Amniotic stem cell (primary cell): ENCODE measurements at regions not wholly inside any gene's neighbourhood (a gene's known extent, or its start where the extent isn't known, plus 50 kb on each side); places are given as distances from the start of the nearest gene placed in this dataset.

Source experiments
- DNase-seq: peaks from one replicate; lab custom pipeline; 2025; lab: John Stamatoyannopoulos, UW

DNA sequence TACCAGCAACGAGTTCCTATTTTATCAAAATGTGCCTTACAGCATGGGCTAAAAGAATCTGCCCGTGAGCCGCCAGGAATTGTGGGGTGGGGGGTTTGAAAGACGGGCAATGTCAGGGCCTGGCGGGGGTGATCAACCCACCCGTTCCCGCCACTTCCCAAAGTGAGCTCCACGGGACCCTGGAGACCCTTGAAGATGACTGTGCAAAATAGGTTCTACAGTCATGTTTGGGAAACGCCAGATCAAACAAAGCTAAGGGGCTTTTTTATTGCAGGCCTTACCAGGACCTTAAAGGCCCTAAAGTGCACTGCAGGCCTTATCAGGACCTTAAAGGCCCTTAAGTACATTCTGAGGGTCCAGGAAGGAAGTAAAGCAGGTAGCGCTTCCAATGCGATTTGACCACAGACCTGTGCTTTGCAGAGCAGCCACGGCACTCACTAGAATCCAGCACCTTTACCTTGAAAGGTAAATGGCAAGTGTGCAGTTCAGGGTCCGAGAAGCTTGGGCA is 404.1 kb downstream of the SHANK2 start:
- no peak for DNase-seq

DNA sequence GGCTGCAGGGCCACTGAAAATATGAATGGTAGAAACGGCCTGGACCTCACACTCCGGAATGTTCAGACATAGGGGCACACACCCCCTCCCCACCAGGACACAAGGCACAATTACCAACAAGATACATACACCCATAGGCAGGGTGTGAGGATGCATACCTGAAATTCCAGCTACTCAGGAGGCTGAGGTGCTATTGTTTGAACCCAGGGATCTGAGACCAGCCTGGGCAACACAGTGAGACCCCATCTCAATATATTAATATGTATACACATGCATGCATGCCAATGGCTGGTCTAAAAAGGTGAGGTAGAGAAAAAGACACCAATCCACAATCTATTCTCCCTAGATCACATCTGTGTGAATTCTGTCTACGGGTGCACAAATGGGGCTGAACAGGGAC is 403.3 kb downstream of the SHANK2 start:
- DNase-seq: no peak

DNA sequence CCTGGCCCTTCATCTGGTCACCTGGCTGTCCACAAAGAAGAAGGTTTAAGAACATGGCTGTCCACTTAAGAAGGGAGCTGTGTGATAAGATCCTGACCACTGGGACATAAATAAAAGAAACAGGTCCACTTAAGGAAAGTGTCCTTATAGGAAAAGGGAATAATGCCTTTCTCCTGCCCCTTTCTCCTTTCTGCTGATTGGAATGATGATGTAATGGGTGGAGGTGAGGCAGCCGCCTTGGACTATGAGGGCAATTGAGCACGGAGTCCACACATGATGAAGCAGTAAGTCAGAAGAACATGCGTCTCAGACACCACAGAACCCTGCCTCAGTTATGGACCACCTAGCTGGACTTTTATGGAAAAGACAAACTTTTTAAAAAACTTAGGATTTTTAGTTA is 401.1 kb downstream of the SHANK2 start:
- no peak for DNase-seq

DNA sequence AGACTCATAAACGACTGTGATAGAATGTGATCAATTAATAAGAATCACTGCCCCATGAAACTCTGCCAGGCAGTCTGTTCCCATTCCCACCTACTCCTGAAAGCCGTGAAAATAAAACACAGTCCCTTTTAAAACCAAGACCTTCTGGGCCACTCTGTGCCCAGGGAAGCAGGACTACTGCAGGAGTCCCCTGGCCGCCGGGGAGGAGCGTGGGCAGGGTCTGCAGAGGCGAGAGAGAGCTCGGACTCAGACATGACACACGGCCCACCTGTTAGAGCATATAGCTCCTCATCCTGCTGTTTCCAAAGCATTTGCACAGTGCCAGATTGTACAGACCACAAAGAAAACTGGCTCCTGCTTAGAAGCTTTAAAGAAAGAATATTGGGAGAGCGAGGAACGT is 400.5 kb downstream of the SHANK2 start:
- no peak for DNase-seq

DNA sequence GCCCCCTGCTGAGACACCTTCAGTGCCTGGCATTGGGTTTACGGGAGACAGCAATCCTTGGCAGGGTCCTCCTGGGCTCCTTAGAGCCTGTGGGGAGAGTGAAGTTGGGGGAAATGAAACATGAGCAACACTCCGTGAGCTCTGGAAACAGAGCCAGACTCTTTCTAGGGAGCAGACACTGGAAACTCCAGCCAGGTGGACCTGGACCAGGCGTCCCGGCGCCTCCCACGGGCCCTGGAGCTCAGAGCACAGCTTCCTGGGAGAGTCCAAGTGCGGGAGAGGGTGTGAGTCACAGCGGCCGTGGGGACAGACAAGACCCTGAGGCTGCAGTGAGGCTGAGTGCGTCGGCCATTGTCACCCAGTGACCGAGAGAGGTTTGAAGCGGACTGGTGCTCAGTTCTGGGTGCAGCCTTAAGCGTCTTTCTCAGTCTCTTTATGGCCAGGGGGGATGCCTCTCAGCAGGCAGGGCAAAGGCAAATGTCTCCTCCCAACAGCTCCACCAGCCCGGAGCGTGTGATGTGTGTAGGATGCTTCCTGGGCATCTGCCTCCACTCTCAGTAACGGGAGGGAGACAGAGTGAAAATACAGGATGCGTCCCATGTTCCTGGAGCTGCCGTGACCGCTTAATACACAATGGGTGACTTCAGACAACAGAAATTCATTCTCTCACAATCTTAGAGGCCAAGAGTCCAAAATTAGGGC is 399.2 kb downstream of the SHANK2 start:
- no peak for DNase-seq

DNA sequence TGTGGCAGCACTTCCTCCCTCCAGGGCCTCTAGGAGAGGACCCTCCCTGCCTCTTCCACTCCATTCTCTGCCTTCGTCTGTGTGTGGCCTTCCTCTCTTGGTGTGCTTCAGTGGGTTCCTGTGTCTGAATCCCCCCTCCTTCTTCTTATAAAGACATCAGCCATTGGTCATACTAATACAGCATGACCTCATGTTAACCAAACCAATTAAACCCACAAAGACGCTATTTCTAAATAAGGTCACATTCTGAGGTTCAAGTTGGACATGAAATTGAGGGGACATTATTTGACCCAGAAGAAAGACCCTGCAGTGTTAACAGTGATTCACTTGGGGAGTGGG is 398.6 kb downstream of the SHANK2 start:
- no peak for DNase-seq

DNA sequence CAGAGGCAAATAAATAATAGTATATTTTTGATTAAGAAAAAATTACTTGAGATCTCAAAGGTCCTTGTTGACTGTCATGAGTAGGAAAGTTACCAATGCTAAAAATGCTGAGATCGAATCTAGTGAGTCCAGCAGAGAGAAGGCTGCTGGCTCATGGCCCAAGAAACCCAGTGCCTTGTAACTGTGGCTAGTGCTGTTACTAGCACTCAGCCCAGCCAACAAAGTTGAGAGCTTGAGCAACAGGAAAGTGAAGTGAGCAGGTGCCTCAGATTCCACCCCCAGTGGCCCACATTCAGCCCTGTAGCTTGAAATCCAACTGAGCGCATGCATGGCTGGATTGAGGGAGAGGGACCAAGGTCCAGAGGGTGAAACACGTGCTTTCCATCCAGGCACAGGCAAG is 398.2 kb downstream of the SHANK2 start:
- DNase-seq: no peak

DNA sequence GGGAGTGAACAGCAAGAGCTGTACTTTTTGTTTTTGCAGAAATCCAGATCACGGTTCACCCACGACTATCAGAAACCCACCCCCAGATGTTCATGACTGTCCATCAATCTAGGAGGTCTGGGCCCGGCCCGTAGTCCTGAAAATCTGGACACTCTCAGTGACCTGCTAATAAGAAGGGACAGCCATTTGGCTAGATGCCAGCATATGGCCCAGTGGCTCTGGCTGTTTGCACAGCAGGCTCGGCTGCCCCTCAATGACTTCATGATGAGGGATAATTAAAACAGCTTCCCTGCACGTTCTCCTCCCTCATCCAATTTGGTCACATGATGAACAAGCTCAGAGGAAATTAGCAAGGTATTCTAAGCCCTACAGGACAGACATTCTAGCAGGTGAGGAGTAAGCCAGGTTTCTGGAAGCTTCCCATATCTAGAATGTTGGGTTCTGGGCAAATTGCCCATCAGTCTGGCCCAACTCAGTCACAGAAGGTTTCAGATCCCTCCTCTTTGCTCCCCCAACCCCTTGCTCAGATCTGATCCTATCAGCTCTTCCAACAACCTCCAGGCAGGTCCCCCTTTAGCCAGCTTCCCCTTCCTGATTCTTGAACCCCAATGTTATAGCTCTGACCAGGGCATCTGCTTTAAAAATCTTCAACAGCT is 397.3 kb downstream of the SHANK2 start:
- no peak for DNase-seq

DNA sequence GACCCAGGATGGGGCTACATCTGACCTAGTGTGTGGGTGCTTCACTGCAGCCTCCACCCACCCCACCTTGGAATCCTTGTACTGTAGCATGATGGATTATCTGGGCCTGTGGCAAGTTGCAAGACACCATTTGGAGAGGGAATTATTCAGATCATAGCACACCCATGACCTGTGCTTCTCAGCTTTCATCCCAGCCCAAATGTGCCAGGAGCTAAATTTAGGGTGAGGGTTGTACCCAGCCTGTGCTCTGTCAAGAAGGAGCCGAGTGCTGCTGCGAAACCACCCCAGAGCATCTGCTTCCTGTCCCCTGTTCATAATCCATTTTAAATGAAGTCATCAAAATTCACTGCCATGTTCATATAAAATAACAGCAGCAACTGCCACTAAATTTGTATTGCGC is 394.5 kb downstream of the SHANK2 start:
- no peak for DNase-seq

DNA sequence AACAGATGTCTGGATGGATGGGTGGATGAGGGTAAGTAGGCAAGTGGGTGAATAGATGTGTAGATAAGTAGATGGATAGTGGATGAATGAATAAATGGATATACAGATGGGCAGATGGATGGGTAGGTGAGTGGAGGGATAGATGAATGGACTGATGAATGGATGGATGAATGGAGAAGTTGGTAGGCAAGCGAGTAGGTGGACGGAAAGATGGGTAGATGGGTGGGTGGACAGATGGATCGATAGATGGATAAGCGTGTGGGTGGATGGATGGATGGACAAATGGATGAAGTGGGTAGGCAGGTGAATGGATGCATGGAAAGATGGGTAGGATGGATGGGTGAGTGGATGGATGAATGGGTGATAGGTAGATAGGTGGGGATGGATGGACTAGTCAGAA is 393.2 kb downstream of the SHANK2 start:
- DNase-seq: no peak

DNA sequence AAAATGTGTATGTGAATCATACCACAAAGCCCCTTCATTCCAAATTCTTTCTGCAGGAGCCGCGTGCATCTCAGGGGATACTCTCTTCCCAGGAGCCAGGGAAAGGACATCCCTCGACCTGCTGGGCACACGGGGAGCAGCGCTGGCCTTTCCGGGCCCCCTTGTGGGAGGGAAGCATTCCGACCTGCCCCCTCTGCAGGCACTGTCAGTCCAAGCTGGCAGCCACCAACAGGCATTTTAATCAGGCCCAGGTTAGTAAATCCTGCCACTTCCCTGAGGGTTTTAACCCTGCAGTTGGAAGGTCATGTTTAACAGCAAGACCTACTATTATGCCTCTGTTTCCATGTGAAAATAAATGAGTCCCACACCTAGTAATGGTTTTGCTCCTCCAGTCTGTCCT is 391.5 kb downstream of the SHANK2 start:
- no peak for DNase-seq

DNA sequence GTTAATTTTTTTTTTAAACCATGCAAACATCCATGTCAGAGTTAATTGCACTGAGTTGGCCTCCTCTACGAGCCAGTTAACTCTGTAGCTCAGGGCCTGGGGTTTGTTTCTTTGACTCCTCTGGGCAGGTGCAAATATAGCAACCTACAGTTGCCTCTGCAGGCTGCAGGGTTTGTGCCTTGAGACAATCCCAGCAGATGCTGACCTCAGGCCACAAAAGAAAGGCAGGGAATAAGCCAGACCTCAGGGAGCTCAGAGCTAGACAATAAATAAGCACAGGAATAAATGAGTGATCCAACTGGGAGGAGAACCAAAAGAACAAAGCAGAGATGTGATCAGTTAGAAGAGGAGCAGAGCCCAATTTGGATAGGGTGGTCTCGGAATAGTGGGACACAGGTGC is 390.8 kb downstream of the SHANK2 start:
- no peak for DNase-seq

DNA sequence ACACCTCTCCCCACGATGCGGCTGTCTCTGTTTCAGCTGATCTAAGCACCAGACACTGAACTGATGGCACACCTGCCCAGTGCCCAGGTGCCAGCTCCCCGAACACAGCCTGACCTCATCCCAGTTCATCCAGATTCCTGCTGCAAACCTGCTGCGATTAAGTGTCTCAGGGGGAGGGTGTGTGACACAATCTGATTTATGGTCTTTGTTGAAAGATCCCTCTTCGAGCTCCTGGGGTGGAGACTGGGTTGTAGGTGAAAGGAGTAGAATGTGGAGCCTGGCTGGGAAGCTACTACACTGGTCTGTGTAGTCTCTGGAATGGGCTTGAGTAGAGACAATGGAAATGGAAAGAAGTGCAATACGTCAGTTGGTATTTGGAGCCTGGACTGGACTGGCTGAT is 390.3 kb downstream of the SHANK2 start:
- no peak for DNase-seq

DNA sequence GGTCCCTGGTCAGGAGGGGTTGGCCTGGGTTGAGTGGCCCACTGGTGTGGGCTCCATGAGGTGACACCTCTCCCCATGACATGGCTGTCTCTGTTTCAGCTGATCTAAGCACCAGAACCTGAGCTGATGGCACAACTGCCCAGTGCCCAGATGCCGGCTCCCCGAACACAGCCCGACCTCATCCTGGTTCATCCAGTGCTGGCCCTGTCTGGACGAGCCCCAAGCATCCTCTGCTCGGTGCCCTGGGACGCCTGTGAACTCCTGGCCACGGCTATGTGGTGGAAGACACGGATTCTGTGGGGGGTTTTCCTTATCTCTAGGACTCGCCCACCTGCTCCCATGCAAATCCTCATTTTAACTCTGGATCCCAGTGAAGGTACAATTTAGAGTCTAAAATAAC is 389.2 kb downstream of the SHANK2 start:
- DNase-seq: no peak

DNA sequence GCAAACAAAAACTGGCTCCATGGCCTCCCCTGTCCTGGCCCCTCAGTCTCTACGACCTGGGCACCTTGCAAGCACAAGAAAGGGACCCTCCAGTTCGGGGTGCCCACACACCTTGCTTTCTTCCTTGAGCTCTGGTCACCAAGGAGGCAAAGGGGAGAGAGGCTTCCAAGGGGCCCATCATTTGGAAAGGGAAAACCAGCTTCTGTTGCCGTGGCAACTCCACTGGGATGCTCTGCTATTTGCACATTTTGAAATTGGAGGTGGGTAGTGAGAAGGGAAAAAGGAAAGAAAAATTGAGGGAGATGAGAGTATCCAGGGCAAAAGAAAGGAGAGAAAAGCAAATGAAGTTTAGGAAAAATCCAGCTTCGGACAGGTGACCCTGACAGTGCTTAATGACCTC is 388.4 kb downstream of the SHANK2 start:
- no peak for DNase-seq

DNA sequence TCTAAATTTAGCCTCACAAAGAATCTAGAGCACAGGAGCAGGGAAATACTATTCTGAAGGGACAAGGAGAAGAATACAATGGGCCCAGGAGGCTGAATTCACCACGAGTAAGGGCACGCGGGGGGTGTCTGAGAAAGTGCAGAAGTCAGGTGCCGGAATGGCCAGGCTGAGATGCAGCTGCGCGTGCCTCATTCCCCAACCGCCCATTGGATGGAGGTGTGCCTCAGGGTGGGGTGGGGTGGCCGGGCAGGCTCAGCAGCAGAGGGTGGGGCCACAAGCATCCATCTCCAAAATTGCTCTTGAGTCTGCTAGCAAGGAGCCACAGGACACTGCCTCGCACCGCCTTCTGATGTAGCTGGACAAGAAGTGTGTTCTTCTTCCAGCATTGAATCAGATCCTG is 387.0 kb downstream of the SHANK2 start:
- DNase-seq: no peak

DNA sequence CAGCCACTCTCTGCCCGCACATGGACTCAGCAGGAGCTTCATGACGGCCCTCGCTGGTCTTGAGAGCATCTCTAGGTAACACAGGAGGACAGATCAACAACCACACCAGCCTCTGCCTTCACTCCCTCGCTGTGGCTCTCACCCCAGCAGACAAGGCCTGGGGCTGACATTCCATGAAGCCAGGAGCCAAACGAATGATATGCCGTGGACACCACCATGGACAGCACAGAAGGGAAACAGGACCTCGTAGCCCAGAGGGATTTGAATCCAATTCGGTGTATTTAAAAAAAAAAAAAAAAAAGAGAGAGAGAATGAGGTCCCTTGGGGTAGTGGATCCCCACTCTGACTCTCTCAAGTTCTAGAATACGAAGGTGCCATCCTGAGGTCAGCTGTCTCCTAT is 385.5 kb downstream of the SHANK2 start:
- no peak for DNase-seq

DNA sequence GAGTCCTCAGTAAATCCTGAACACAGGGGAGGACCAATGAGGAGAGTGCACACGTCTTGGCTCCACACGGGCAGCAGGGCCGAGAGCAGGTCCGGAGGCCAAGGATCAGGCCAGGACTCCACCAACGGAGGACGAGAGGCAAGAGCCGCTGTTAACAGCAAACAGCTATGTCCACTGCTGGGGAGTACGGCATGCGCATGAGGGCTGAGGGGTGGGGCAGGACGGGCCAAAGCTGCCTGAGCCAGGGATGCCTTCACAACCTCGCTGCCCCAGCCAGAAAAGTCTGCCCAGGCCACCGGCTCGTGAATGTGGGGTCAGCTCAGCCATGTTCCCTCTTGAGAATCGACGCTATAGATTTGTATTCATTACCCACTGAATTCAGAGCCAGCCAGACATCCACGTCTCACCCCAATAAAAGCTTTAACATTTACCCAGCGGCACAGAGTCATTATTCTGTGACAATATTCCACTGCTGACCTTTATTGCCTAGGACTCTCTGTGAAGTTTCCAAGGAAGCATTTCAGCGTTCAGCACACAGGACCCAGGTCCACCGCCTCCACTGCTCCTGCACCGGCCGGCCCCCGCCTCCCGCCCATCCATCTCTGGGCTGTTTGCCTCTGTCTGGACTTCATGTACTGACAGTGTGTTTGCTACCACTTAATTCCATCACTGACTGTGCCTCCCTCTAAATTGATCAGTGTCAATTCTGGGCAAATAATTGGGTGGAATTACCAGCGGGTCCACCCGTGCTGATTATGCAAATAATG is 384.9 kb downstream of the SHANK2 start:
- DNase-seq: no peak

DNA sequence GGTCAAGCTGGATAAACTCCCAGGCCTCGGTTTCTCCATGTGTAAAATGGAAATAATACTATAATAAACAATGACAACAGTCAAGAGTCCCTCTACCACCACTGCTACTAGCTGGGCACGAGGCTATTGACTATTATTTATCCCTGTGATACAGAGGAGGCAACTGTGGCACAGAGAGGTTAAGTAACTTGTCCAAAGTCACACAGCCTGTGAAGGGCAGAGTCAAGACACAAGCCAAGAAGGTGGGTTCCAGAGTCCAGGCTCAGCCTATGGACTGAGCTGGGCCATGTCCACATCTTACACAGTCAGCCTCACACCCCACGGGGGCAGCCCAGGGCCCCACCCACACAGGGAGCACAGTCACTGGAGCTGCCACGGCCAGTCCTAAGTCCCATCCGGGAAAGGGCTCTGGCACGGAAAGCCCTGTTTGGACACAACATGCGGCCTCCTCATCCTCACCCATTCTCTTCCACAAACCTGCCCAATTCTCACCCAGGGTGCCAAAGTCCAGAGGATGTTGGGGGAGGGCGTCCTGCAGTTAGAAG is 384.0 kb downstream of the SHANK2 start:
- DNase-seq: no peak

DNA sequence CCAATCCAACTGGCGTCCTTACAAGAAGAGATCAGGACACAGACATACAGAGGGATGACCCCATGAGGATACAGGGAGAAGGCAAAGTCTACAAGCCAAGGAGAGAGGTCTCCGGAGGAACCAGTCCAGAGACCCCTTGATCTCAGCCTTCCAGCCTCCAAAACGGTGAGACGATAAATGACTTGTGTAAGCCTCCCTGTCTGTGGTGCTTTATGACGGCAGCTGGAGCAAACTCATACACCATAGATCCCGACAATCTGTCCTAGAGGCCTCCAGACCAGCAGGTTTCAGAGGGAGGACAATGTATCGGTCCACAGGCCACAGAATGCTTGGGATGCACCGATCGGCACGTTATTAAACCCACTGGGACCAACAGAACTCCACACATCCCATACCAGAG is 383.3 kb downstream of the SHANK2 start:
- DNase-seq: no peak

DNA sequence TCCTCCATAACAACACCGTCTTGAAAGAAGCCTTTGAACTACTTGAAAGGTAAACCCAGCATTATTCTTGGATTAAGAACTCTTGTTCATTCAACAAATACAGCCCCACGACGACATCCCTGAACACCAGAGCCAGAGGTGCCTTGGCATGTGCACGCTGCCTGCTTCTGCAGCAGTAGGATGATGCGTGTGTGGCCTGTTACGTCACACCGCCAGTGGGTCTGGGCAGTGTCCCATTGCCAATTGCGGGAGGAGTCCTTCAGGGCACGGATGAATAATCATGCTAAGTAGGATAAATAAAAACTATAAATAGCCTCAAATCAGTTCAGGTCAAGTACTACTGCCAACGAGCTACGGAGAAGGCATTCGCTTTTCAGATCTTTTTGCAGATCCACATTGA is 380.5 kb downstream of the SHANK2 start:
- no peak for DNase-seq

DNA sequence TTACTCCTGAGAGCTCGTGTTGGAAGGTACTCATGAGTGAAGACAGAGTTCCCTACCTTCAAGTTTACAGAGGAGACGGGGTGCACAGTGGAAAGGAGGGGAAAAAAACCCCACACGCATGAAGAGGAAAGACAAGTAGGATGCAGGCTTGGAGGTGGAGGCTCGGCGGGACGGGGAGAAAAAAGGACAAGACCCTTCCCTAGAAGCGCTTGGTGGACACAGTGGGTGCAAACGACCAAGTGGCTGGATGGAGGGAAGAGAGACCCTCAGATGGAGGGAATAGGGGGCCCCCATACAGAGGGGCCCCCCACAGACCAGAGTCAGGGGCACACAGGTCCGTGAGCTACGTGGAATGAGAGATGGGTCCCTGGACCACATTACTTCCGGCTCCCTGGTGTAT is 380.1 kb downstream of the SHANK2 start:
- no peak for DNase-seq
